Caco-2 (cell line): ENCODE measurements at regions not wholly inside any gene's neighbourhood (a gene's known extent, or its start where the extent isn't known, plus 50 kb on each side); places are given as distances from the start of the nearest gene placed in this dataset.

ENCODE experiments used
- BruUV-seq: library from RNA; stranded (reverse); fragments of 400-500 nt; replicated peaks from 2 replicates; lab custom pipeline; 2021; lab: Mats Ljungman, UMichigan
- CTCF ChIA-PET: fragments of 300-600 bp; sonication (Branson Sonifier 250); formaldehyde crosslinking; loops from one replicate; lab custom pipeline; 2022; ENCODE audit warnings: antibody characterized with exemption; lab: Charles Lee
- POLR2A ChIA-PET: fragments of 300-600 bp; sonication (Branson Sonifier 250); formaldehyde crosslinking; loops from one replicate; lab custom pipeline; 2022; ENCODE audit warnings: antibody characterized with exemption; lab: Charles Lee
- DNase-seq, 2 experiments: peaks; one replicate each; pipeline versions ENCODE4 v3.0.0 to v3.0.0-alpha.2; 2020 to 2022
- H3K27me3 ChIP-seq: replicated peaks from 2 replicates; pipeline ENCODE4 v1.6.0; 2011; ENCODE audit warnings: low read length; ENCODE audit not compliant: control insufficient read depth, insufficient read depth
- H3K36me3 ChIP-seq: 2 replicates; pipeline ENCODE4 v1.5.1; 2011; ENCODE audit warnings: low read length; ENCODE audit not compliant: control insufficient read depth, insufficient read depth
- H3K4me1 ChIP-seq: fragments of 250-450 bp; sonication (Bioruptor Pico); 2 replicates; pipeline ENCODE4 v1.5.1; 2020; ENCODE audit warnings: mild to moderate bottlenecking
- H3K4me3 ChIP-seq: 2 replicates; pipeline ENCODE4 v1.5.1; 2011; ENCODE audit warnings: low read depth, mild to moderate bottlenecking, control low read depth, low read length
- H3K9me3 ChIP-seq: fragments of 250-450 bp; sonication (Bioruptor Pico); 2 replicates; pipeline ENCODE4 v1.5.1; 2020; ENCODE audit warnings: mild to moderate bottlenecking, moderate library complexity
- H3K27ac Mint-ChIP-seq: one replicate; pipeline ENCODE4 v1.8.0; 2022; ENCODE audit warnings: mixed read lengths; ENCODE audit not compliant: unreplicated experiment
- H3K27me3 Mint-ChIP-seq: one replicate; pipeline ENCODE4 v1.8.0; 2022; ENCODE audit warnings: mixed read lengths; ENCODE audit not compliant: insufficient read depth, unreplicated experiment
- H3K36me3 Mint-ChIP-seq: one replicate; pipeline ENCODE4 v1.8.0; 2022; ENCODE audit warnings: mild to moderate bottlenecking, mixed read lengths; ENCODE audit not compliant: insufficient read depth, unreplicated experiment
- H3K4me1 Mint-ChIP-seq: one replicate; pipeline ENCODE4 v1.8.0; 2022; ENCODE audit warnings: low read depth, mixed read lengths; ENCODE audit not compliant: unreplicated experiment
- H3K4me3 Mint-ChIP-seq: one replicate; pipeline ENCODE4 v1.8.0; 2022; ENCODE audit warnings: mild to moderate bottlenecking, moderate library complexity, mixed read lengths; ENCODE audit not compliant: unreplicated experiment
- H3K9me3 Mint-ChIP-seq: one replicate; pipeline ENCODE4 v1.8.0; 2022; ENCODE audit warnings: mixed read lengths; ENCODE audit not compliant: unreplicated experiment
- CTCF ChIP-seq, 2 experiments: fragments of 200-600 bp in 1 of 2; IDR thresholded peaks; 1 replicate in 1 of 2; 2 replicates in 1 of 2; pipeline versions ENCODE4 v1.5.1 to v1.8.0; 2011 to 2022; ENCODE audit warnings: antibody characterized with exemption in 1 of 2, control low read depth in 1 of 2, inconsistent platforms in 1 of 2, low read depth in 1 of 2, low read length in 1 of 2, mild to moderate bottlenecking in 1 of 2, moderate library complexity in 1 of 2; ENCODE audit not compliant: insufficient read depth in 1 of 2, severe bottlenecking in 1 of 2, unreplicated experiment in 1 of 2
- intact Hi-C: fragments of 100-400 bp; cut with micrococcal nuclease; formaldehyde crosslinking; loops from one replicate; pipeline ENCODE4 v1.10.0; 2022; ENCODE audit not compliant: unreplicated experiment

- no peak overlapping the region for H3K4me3 ChIP-seq
- H3K4me1 Mint-ChIP-seq = no peaks in the 10 kb centered on the region
- no peaks in the 10 kb centered on the region for H3K9me3 ChIP-seq
- intact Hi-C loops = no loop called here
- no peaks in the 10 kb centered on the region for H3K9me3 Mint-ChIP-seq
- H3K27me3 Mint-ChIP-seq = peaks cover 5% of the 10 kb centered on the region
- ChIA-PET POLR2A (no interaction called here), CTCF (no interaction called here)
- no peak overlapping the region for H3K4me3 Mint-ChIP-seq
- no peak for DNase-seq
- BruUV-seq = no TSS peak
- H3K27ac Mint-ChIP-seq = no peak overlapping the region
- no peaks in the 10 kb centered on the region for H3K27me3 ChIP-seq
- no peaks in the 10 kb centered on the region for H3K36me3 Mint-ChIP-seq
- no peaks in the 10 kb centered on the region for H3K4me1 ChIP-seq
- no peak for TF ChIP-seq CTCF (IDR thresholded peaks at IDR 0.05; ENCODE audit: insufficient read depth in 1 of 2, low read depth in 1 of 2, low read length in 1 of 2, severe bottlenecking in 1 of 2, unreplicated experiment in 1 of 2)
- H3K36me3 ChIP-seq = no peaks in the 10 kb centered on the region
These were observed 320.2 kb upstream of the NFIA start for GRCh38 chr1:60762176-60762575.

- H3K9me3 ChIP-seq = no peaks in the 10 kb centered on the region
- H3K4me1 ChIP-seq = no peaks in the 10 kb centered on the region
- H3K36me3 ChIP-seq = no peaks in the 10 kb centered on the region
- TF ChIP-seq CTCF (IDR thresholded peaks at IDR 0.05; ENCODE audit: insufficient read depth in 1 of 2, low read depth in 1 of 2, low read length in 1 of 2, severe bottlenecking in 1 of 2, unreplicated experiment in 1 of 2) = no peak
- DNase-seq = no peak
- ChIA-PET CTCF (no interaction called here), POLR2A (no interaction called here)
- no peak overlapping the region for H3K4me3 Mint-ChIP-seq
- no TSS peak for BruUV-seq
- H3K4me3 ChIP-seq = no peak overlapping the region
- H3K27me3 ChIP-seq = no peaks in the 10 kb centered on the region
- H3K36me3 Mint-ChIP-seq = no peaks in the 10 kb centered on the region
- H3K27ac Mint-ChIP-seq = no peak overlapping the region
- H3K4me1 Mint-ChIP-seq = no peaks in the 10 kb centered on the region
- intact Hi-C loops = no loop called here
- H3K27me3 Mint-ChIP-seq = peaks cover 5% of the 10 kb centered on the region
- H3K9me3 Mint-ChIP-seq = no peaks in the 10 kb centered on the region
These were observed 323.1 kb upstream of the NFIA start for GRCh38 chr1:60759291-60759690.

- H3K9me3 ChIP-seq = no peaks in the 10 kb centered on the region
- no peaks in the 10 kb centered on the region for H3K36me3 Mint-ChIP-seq
- no peaks in the 10 kb centered on the region for H3K9me3 Mint-ChIP-seq
- no TSS peak for BruUV-seq
- no peak overlapping the region for H3K4me3 ChIP-seq
- H3K27me3 ChIP-seq = no peaks in the 10 kb centered on the region
- intact Hi-C loops = no loop called here
- H3K4me1 ChIP-seq = no peaks in the 10 kb centered on the region
- no peaks in the 10 kb centered on the region for H3K36me3 ChIP-seq
- H3K27ac Mint-ChIP-seq = no peak overlapping the region
- H3K4me3 Mint-ChIP-seq = no peak overlapping the region
- TF ChIP-seq CTCF (IDR thresholded peaks at IDR 0.05; ENCODE audit: insufficient read depth in 1 of 2, low read depth in 1 of 2, low read length in 1 of 2, severe bottlenecking in 1 of 2, unreplicated experiment in 1 of 2) = no peak
- ChIA-PET POLR2A (no interaction called here), CTCF (no interaction called here)
- peaks cover 5% of the 10 kb centered on the region for H3K27me3 Mint-ChIP-seq
- no peak for DNase-seq
- no peaks in the 10 kb centered on the region for H3K4me1 Mint-ChIP-seq
These were observed 324.9 kb upstream of the NFIA start for GRCh38 chr1:60757485-60757884.
